ENCODE measurements at regions not wholly inside any gene's neighbourhood (a gene's known extent, or its start where the extent isn't known, plus 50 kb on each side); places are given as distances from the start of the nearest gene placed in this dataset.

GRCh38 chr11:29900382-29900781 lies 116.4 kb downstream of the KCNA4 start:
- no peaks in the 10 kb centered on the region for H3K9me3 ChIP-seq (replicated peaks; ENCODE audit: control insufficient read depth, insufficient read depth, low read length)
- no peaks in the 10 kb centered on the region for H3K4me1 ChIP-seq (ENCODE audit: control insufficient read depth, extremely low read depth, insufficient read depth, low read length)
- no peaks in the 10 kb centered on the region for H4K20me1 ChIP-seq (replicated peaks; ENCODE audit: control insufficient read depth, extremely low read depth, insufficient read depth, low read length)
- TF ChIP-seq FOS (IDR thresholded peaks at IDR 0.05; ENCODE audit: borderline replicate concordance, insufficient read depth, low read length) (no peak), JUN (IDR thresholded peaks at IDR 0.05; ENCODE audit: borderline replicate concordance, insufficient read depth, insufficient read length, low read depth) (no peak), GATA2 (IDR thresholded peaks at IDR 0.05; ENCODE audit: insufficient read depth, insufficient read length, low read depth, low read length) (no peak), EZH2 (IDR thresholded peaks at IDR 0.05; ENCODE audit: borderline replicate concordance, low read depth, low read length, severe bottlenecking) (no peak), MYC (IDR thresholded peaks at IDR 0.05; ENCODE audit: low read depth, low read length) (no peak), POLR2A (IDR thresholded peaks at IDR 0.05; ENCODE audit: low read depth, low read length) (no peak), MAX (IDR thresholded peaks at IDR 0.05; ENCODE audit: insufficient read depth, insufficient read length) (no peak), POLR2AphosphoS5 (IDR thresholded peaks at IDR 0.05; ENCODE audit: insufficient read depth, low read depth, low read length) (no peak), CTCF (IDR thresholded peaks at IDR 0.05; ENCODE audit: extremely low read depth in 1 of 2, insufficient read depth in 1 of 2, low read depth in 1 of 2, low read length in 2 of 2) (no peak)
- H3K27me3 ChIP-seq (ENCODE audit: control insufficient read depth in 2 of 2, insufficient read depth in 2 of 2, low read length in 2 of 2) = no peaks in the 10 kb centered on the region
- ChIA-PET CTCF (no interaction called here), POLR2A (no interaction called here)
- BruUV-seq (replicated peaks) = no TSS peak
- dilution Hi-C loops (cut with MboI; ENCODE audit: extremely low pct_ligation_motif_present, low sequenced_read_pairs) (no loop called here), intact Hi-C loops (cut with micrococcal nuclease) (no loop called here)
- H3K4me2 ChIP-seq (ENCODE audit: insufficient read depth, low read length) = no peak overlapping the region
- H2AFZ ChIP-seq (ENCODE audit: low read depth, low read length) = no peak overlapping the region
- FAIRE-seq (no peak), DNase-seq (ENCODE audit: low read depth, low spot score) (no peak)
- H3K9ac ChIP-seq (replicated peaks; ENCODE audit: extremely low read depth, insufficient read depth, low read length) = no peak overlapping the region
- no peaks in the 10 kb centered on the region for H3K9me1 ChIP-seq (replicated peaks; ENCODE audit: control insufficient read depth, extremely low read depth, insufficient read depth, low read length)
- no peak overlapping the region for H3K4me3 ChIP-seq (replicated peaks in 1 of 3; ENCODE audit: insufficient read depth in 1 of 3, low read depth in 1 of 3, low read length in 3 of 3)
- H3K36me3 ChIP-seq (ENCODE audit: control insufficient read depth in 2 of 2, extremely low read depth in 1 of 2, insufficient read depth in 2 of 2, low read length in 2 of 2) = no peaks in the 10 kb centered on the region
- H3K27ac ChIP-seq (ENCODE audit: insufficient read depth, low read depth, low read length) = no peak overlapping the region
- H3K79me2 ChIP-seq (ENCODE audit: control insufficient read depth, insufficient read depth, low read length) = no peaks in the 10 kb centered on the region
